ENCODE measurements at regions not wholly inside any gene's neighbourhood (a gene's known extent, or its start where the extent isn't known, plus 50 kb on each side); places are given as distances from the start of the nearest gene placed in this dataset.
A peak's percentile ranks its signal among the peaks of the same experiment; 100 is the strongest.

DNA sequence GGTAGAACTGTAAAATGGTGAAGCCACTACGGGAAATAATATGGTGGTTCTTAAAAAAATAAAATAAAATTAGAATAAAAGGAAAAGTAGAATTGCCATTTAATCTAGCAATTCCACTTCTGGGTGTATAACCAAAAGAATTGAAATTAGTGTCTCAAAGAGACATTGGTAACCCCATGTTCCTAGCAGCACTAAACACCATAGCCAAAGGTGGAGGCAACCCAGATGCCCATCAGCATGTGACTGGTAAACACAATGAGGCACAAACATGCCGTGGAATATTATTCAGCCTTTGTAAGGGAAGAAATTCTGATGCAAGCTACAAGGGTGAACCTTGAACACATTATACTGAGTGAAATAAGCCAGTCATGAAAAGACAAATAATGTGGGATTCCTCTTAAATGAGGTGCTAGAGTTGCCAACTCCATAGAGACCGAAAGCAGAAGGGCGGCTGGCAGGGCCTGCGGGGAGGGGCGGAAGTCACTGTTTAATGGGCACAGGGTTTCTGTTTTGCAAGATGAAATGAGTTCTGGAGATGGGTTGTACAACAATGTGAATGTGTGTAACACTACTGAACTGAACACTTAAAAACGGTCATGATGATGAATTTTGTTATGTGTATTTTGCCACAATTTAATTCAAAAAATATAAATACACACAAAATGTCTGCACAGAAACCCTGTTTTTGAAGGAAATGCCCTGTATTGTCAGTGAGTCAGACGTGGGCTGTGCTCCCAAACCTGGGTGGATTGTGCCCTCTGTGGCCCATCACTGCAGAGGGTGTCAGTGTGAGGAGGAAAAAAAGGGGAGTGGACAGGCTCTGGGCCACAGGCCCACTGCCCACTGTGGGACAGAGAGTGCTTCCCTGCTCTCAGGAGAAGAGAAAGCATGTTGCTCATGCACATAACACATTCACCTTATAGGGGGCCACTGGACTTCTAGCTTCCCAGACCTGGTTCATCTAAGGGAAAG, 49.6 kb upstream of the CD93 start (continued):
- TF ChIP-seq, protein P1, sequence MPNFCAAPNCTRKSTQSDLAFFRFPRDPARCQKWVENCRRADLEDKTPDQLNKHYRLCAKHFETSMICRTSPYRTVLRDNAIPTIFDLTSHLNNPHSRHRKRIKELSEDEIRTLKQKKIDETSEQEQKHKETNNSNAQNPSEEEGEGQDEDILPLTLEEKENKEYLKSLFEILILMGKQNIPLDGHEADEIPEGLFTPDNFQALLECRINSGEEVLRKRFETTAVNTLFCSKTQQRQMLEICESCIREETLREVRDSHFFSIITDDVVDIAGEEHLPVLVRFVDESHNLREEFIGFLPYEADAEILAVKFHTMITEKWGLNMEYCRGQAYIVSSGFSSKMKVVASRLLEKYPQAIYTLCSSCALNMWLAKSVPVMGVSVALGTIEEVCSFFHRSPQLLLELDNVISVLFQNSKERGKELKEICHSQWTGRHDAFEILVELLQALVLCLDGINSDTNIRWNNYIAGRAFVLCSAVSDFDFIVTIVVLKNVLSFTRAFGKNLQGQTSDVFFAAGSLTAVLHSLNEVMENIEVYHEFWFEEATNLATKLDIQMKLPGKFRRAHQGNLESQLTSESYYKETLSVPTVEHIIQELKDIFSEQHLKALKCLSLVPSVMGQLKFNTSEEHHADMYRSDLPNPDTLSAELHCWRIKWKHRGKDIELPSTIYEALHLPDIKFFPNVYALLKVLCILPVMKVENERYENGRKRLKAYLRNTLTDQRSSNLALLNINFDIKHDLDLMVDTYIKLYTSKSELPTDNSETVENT (CRISPR knock-in tag; IDR thresholded peaks at IDR 0.05), result no peak
- no peak for TF ChIP-seq BRD4 (IDR thresholded peaks at IDR 0.05)
- TF ChIP-seq, protein P2, sequence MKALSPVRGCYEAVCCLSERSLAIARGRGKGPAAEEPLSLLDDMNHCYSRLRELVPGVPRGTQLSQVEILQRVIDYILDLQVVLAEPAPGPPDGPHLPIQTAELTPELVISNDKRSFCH (CRISPR knock-in tag; IDR thresholded peaks at IDR 0.05), result no peak
- TF ChIP-seq, protein P2 (tag; IDR thresholded peaks at IDR 0.05), result 0 out of 2 replicates have a peak, but pooled peaks have one; percentile 48
- TF ChIP-seq DMBX1 (CRISPR knock-in tag; IDR thresholded peaks at IDR 0.05; ENCODE audit: borderline replicate concordance), result peak; percentile 91; the same call in 1 of the 2 replicates
- no peak for TF ChIP-seq KLF6 (CRISPR knock-in tag; IDR thresholded peaks at IDR 0.05; ENCODE audit: borderline replicate concordance)
- TF ChIP-seq ZNF175 (CRISPR knock-in tag; IDR thresholded peaks at IDR 0.05; ENCODE audit: low read depth), result peak; percentile 51; the same call in 1 of the 2 replicates
- TF ChIP-seq, protein P3, sequence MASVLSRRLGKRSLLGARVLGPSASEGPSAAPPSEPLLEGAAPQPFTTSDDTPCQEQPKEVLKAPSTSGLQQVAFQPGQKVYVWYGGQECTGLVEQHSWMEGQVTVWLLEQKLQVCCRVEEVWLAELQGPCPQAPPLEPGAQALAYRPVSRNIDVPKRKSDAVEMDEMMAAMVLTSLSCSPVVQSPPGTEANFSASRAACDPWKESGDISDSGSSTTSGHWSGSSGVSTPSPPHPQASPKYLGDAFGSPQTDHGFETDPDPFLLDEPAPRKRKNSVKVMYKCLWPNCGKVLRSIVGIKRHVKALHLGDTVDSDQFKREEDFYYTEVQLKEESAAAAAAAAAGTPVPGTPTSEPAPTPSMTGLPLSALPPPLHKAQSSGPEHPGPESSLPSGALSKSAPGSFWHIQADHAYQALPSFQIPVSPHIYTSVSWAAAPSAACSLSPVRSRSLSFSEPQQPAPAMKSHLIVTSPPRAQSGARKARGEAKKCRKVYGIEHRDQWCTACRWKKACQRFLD (CRISPR knock-in tag; IDR thresholded peaks at IDR 0.05), result peak; percentile 12; the same call in 1 of the 2 replicates
- TF ChIP-seq ETV1 (tag; conservative IDR thresholded peaks at IDR 0.05; ENCODE audit: low read depth), result no peak
- no peak for TF ChIP-seq JUN (IDR thresholded peaks at IDR 0.05; ENCODE audit: borderline replicate concordance, low read depth, low read length)
- no peak for TF ChIP-seq JUN (CRISPR knock-in tag; IDR thresholded peaks at IDR 0.05; ENCODE audit: borderline replicate concordance)
- TF ChIP-seq ZNF311 (CRISPR knock-in tag; IDR thresholded peaks at IDR 0.05), result peak; percentile 37; the same call in 1 of the 2 replicates
- TF ChIP-seq, protein P4, sequence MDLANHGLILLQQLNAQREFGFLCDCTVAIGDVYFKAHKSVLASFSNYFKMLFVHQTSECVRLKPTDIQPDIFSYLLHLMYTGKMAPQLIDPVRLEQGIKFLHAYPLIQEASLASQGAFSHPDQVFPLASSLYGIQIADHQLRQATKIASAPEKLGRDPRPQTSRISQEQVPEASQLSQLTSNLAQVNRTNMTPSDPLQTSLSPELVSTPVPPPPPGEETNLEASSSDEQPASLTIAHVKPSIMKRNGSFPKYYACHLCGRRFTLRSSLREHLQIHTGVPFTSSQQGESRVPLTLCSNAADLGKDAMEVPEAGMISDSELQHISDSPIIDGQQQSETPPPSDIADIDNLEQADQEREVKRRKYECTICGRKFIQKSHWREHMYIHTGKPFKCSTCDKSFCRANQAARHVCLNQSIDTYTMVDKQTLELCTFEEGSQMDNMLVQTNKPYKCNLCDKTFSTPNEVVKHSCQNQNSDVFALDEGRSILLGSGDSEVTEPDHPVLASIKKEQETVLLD (IDR thresholded peaks at IDR 0.05), result no peak
- TF ChIP-seq PHB (CRISPR knock-in tag; IDR thresholded peaks at IDR 0.05), result no peak
- peak; percentile 87 for TF ChIP-seq PTTG1 (tag; IDR thresholded peaks at IDR 0.05; ENCODE audit: low read depth)
- TF ChIP-seq FOXK2 (conservative IDR thresholded peaks at IDR 0.05 in 1 of 2, IDR thresholded peaks at IDR 0.05 in 1 of 2; ENCODE audit: low read depth in 2 of 2), result no peak
- TF ChIP-seq ZNF668 (CRISPR knock-in tag; IDR thresholded peaks at IDR 0.05), result peak; percentile 63; the same call in 1 of the 2 replicates
- TF ChIP-seq PTRF (tag; IDR thresholded peaks at IDR 0.05), result peak; percentile 76
